Gastroesophageal sphincter (tissue), 3 donors: ENCODE measurements at regions not wholly inside any gene's neighbourhood (a gene's known extent, or its start where the extent isn't known, plus 50 kb on each side); places are given as distances from the start of the nearest gene placed in this dataset.

ENCODE experiments used
- CTCF ChIP-seq, 4 experiments: fragments of 200-600 bp in 2 of 4; fragments of 450-650 bp in 2 of 4; sonication (generic) in 1 of 4; IDR thresholded peaks; one replicate each; pipeline ENCODE4 v1.5.1; 2017 to 2019; ENCODE audit warnings: antibody characterized with exemption in 4 of 4, mild to moderate bottlenecking in 2 of 4, moderate library complexity in 2 of 4
- POLR2A ChIP-seq, 2 donors: fragments of 450-650 bp; IDR thresholded peaks; one replicate each; pipeline ENCODE4 v1.6.1; 2017; ENCODE audit warnings: antibody characterized with exemption in 2 of 2, mild to moderate bottlenecking in 2 of 2, moderate library complexity in 1 of 2
- POLR2AphosphoS5 ChIP-seq: sonication (generic); formaldehyde crosslinking; IDR thresholded peaks from one replicate; pipeline ENCODE4 v1.6.1; 2017; ENCODE audit warnings: antibody characterized with exemption

- TF ChIP-seq CTCF (IDR thresholded peaks at IDR 0.05) (no peak), POLR2A (IDR thresholded peaks at IDR 0.05) (no peak), POLR2AphosphoS5 (no peak)
Observed at GRCh38 chrX:111040377-111041017, 55.5 kb upstream of the PAK3 start.
